DMS53 treated with DMSO at 0.1 percent for 48 hours (cell line): ENCODE measurements at regions not wholly inside any gene's neighbourhood (a gene's known extent, or its start where the extent isn't known, plus 50 kb on each side); places are given as distances from the start of the nearest gene placed in this dataset.

Source experiments
- DNase-seq: peaks from one replicate; lab custom pipeline; 2025; ENCODE audit not compliant: unreplicated experiment; lab: John Stamatoyannopoulos, UW

DNA sequence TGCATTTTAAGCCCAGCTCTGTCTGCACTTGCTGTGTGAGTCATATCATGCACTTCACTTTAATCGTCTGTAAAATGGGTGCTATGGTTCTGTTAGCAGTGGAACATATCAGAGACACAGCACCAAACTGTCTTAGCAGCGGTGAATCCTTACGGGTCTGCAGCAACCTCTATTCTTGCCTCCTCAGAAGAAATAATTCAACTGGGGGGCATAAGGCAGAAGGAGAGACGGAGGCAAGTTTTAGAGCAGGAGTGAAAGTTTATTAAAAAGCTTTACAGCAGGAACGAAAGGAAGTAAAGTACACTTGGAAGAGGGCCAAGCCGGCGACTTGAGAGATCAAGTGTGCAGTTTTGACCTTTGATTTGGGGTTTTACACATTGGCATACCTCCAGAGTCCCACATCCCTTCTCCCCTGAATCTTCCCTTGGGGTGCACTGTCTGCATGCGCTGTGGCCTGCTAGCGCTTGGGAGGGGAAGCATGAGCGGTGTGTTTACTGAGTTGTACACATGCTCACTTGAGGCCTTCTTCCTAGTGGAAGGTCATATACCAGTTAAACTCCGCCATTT is 109.8 kb downstream of the DDX1 start:
- DNase-seq: no peak

- no peak for DNase-seq
Measured at GRCh38 chr2:15701991-15702390, 110.3 kb downstream of the DDX1 start.

DNA sequence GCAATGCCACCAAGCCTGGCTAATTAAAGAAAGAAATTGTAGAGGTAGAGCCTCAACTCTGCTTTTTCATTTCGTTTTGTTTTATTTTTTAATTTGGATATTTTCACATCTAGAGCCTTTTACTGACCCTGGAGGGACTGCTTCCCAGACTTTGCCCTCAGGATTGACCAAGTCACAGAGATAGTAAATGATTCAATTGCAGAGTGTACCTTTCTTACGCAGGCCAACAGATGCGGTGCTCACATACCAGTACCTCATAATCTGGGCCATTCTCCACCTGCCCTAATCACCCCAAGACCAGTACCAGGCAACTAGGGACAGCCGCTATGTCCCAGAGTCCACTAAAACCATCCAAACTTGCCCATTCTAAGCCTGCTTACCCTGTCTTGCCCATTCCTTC is 110.8 kb downstream of the DDX1 start:
- no peak for DNase-seq

DNA sequence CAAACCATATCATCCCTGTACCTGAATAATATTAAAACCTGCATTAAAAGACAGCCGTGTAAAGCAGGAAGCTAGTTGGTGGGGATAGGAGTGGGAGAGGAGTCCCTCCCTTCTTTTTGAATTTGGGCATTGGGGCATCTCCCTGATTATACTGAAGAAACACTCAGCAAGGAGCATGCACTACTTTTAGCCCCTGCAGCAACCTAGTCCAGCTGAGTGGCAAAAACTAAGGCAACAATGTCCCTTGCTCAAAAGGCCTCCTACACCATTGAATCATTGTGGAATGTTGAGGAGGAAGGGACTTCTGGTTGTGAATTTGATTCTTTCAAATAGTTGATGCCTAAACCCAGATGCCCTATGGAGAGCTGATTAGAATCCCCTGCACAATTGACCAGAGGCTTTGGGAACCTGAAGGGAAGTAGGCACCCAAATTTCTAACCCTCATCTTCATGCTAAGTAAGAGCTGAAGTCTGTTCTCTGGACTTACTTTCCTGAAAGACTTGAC is 111.7 kb downstream of the DDX1 start:
- no peak for DNase-seq

DNA sequence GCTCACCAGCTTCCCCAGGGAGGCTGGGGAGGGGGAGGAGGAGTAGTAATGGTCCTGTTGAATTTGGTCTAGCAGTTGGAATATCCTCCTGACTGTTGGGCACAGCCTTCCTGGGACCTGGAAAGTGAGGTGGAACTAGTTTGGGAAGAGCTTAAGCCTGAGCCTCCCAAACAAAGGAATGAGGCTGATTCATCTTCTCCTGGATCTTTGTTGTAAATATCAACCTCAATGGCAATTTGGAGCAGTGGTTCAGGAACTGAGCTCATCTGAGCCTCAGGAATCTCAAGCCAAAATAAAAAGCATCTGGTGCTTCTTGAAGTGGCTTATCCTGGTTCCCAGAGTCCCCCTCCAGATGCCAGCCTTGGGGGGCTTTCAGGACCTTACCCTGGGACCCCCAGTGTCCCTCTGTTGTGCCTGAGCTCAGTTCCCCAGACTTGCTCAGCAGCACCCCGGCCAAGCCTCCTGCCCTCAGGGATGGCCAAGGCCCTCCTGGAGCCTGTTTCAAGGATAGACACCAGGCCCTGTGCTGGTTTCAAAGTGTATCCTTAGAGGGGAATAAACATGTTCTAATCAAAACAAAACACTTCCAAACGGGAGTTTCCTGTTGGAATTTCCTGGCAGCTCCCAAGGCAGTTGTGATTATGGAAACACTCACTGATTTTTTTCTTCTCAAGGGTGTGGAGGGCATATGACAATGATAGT is 112.6 kb downstream of the DDX1 start:
- no peak for DNase-seq

DNA sequence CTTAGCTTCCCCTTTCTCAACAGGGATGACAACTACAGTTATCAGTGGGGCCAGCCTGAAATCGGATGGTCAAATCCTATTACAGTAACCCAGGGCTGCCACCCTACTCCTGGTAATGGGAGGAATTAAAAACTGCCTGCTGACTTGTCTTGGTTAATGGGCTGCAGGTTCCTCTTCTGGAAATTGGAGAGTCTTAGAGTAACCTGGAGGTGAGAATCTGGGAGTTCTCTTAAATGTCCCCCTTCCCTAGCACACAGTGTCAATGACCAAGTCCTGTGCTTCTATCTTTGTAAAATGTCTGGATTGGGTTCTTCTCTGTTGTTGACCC is 113.1 kb downstream of the DDX1 start:
- no peak for DNase-seq

GRCh38 chr2:15705310-15705709 is 113.6 kb downstream of the DDX1 start:
- DNase-seq: no peak

GRCh38 chr2:15705839-15706386 is 114.2 kb downstream of the DDX1 start:
- DNase-seq: no peak

- DNase-seq: no peak
Measured at GRCh38 chr2:15706424-15706823, 114.8 kb downstream of the DDX1 start.

DNA sequence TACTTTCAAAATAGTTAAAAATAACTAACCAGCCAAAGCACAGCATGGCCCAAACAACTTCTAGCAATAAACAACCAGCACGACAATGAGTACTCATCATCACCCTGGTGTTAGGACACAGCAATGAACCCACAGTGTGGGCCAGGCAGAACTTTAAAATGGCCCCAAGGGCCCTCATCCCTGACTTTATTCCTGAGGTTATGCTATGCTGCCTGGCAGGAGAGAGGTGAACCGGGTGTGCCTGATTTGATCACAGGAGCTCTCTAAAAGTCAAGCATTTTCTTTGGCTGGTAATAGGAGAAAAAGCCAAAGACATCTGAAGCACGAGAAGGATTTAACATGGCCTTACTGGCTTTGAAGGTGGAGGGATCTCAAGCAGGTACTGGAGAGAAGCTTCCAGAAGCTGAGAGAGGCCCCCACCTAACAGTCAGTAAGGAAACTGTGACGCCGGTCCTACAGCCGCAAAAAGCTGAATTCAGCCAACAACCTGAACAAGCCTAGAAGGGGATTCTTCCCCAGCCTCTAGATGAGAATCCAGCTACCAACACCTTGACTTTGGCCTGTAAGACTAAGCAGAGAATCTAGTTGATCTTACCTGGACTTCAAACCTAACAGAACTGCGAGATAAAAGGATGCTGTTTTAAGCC is 115.4 kb downstream of the DDX1 start:
- DNase-seq: no peak

DNA sequence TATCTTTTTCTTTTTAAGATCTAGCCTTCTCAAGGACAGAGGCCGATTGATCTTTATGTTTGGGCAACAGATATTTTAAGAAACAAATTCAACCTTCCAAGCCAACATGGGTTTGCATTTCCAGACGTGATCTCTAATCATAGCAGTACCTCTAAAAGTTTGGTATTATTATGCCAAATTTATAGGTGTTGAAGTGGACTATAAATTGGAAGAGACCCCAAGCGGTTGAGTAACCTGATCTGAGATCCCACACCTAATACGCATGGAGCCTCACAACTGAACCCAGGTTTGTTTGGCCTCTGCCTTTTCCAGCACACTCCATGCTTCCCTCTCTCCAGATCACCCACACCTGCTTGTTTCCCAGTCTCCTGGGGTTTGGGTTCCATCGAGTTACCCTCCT is 116.5 kb downstream of the DDX1 start:
- no peak for DNase-seq

- DNase-seq: no peak
Measured at GRCh38 chr2:15708865-15709820, 117.5 kb downstream of the DDX1 start.

GRCh38 chr2:15711126-15711860 is 119.6 kb downstream of the DDX1 start:
- no peak for DNase-seq

DNA sequence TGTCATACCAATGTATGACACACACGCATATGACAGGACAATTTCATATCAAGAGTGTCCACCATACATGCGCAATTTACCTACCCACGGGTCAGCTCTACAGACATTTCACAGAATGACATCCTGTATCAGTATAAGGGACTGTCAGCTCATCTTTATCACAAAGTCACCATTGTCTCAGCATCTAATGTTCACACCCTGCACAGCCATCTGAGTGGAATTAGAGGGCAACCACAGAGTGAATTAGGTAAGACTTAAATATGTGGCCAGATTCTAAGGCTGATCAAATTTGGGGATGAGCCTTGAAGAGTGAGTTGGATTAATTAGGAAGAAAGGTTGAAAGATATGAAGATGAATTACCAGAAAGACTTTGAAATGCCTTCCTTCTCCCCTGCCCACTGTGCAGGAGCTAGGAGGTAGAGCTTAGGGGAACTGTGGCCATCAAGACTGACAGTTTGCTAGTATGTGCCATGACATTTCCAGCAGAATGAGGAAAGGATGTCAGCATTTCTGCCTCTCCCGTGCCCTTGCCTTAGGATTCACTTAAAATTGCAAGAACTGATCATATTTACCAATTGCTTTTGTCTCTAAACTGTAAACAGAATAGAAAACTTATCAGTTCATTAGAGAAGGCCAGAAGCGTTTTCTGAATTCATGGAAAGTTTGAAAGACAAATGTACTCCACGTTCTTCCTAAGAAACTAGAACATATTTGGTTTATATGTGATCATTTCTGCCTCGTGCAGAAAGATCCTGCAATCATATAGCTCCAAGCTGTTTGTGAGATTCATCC is 121.1 kb downstream of the DDX1 start:
- no peak for DNase-seq

GRCh38 chr2:15713475-15713874 is 121.8 kb downstream of the DDX1 start:
- DNase-seq: no peak

GRCh38 chr2:15714002-15714401 is 122.3 kb downstream of the DDX1 start:
- DNase-seq: no peak

GRCh38 chr2:15714609-15715008 is 122.9 kb downstream of the DDX1 start:
- no peak for DNase-seq

- DNase-seq: no peak
Measured at GRCh38 chr2:15715596-15715995, 123.9 kb downstream of the DDX1 start.

DNA sequence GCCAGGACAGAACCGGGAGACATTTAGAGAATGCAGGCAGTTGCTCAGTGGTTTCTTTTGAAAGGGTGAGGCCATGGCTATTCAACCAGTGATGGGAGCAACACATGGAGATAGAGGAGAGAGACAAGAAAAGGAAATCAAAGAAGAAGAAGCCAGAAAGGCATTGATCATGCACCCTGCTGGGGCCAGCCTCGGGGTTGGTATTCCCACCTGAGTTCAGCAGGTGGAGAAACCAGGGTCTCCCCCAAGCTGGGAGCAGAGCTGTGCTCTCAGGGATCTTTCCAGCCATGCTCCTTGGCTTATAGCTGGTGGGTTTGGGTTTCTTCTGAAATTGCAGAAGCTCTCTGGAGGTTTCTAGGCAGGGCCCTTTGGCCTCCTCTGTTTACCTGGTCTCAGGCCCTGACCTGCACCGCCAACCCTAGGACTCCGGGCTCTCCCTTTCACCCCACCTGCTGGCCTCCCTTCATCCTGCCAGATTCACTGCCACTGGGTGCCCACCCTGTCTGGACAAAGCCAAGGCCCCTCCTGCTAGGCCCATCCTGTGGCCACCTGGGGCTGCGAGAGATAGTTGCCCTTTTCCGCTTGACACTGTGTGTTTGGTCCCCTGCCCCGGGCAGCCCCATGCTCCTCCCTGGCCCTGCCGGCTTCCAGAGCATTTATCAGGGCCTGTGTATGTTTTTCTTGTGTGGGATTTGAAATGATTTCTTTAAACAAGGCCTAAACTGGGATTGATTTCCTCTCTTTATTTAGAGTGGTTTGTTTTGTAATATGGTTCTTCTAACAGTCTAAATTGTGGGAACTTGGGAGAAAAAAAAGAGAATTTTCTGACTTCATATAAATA is 126.7 kb downstream of the DDX1 start:
- DNase-seq: no peak
